DOHH2 (cell line): ENCODE measurements at regions not wholly inside any gene's neighbourhood (a gene's known extent, or its start where the extent isn't known, plus 50 kb on each side); places are given as distances from the start of the nearest gene placed in this dataset.

ENCODE experiments used
- CTCF ChIP-seq: fragments of 200-600 bp; sonication (generic); IDR thresholded peaks from one replicate; pipeline ENCODE4 v1.5.1; 2014; ENCODE audit warnings: antibody characterized with exemption, mild to moderate bottlenecking, low read depth, low read length; ENCODE audit not compliant: poor library complexity, severe bottlenecking
- EZH2phosphoT487 ChIP-seq: fragments of 200-600 bp; sonication (generic); IDR thresholded peaks from 2 replicates; pipeline ENCODE4 v1.6.1; 2017; ENCODE audit warnings: borderline replicate concordance, mild to moderate bottlenecking, antibody characterized with exemption, low read length, moderate library complexity, mixed read lengths

GRCh38 chr11:69874178-69874983, 55.2 kb upstream of the FGF3 start:
- TF ChIP-seq CTCF (no peak), EZH2phosphoT487 (no peak)
